Upper lobe of left lung (tissue), 6 donors: ENCODE measurements at regions not wholly inside any gene's neighbourhood (a gene's known extent, or its start where the extent isn't known, plus 50 kb on each side); places are given as distances from the start of the nearest gene placed in this dataset.
A peak's percentile ranks its signal among the peaks of the same experiment; 100 is the strongest.

Source experiments
- ATAC-seq, 2 donors: fragments of 200-7000 bp; cut with Tn5 transposase; one replicate each; pipeline ENCODE4 v1.9.1; 2022; ENCODE audit warnings: mild to moderate bottlenecking in 2 of 2, moderate library complexity in 2 of 2; ENCODE audit not compliant: low FRiP score in 2 of 2
- DNase-seq, 2 donors: peaks; one replicate each; pipeline ENCODE4 v3.0.0-alpha.2; 2019 to 2020
- H3K27ac ChIP-seq, 4 donors: fragments of 200-600 bp; sonication (generic); one replicate each; pipeline ENCODE4 v1.5.1; 2016 to 2019
- H3K27me3 ChIP-seq, 4 donors: fragments of 200-600 bp; sonication (generic); one replicate each; pipeline ENCODE4 v1.5.1; 2017 to 2019
- H3K36me3 ChIP-seq, 4 donors: fragments of 200-600 bp; sonication (generic); one replicate each; pipeline ENCODE4 v1.5.1; 2016 to 2019
- H3K4me1 ChIP-seq, 4 donors: fragments of 200-600 bp; sonication (generic); one replicate each; pipeline ENCODE4 v1.5.1; 2018 to 2019
- H3K4me3 ChIP-seq, 4 donors: fragments of 200-600 bp; sonication (generic); one replicate each; pipeline ENCODE4 v1.5.1; 2017 to 2019; ENCODE audit warnings: mild to moderate bottlenecking in 2 of 4, moderate library complexity in 1 of 4
- H3K9me3 ChIP-seq, 4 donors: fragments of 200-600 bp; sonication (generic); one replicate each; pipeline ENCODE4 v1.5.1; 2018 to 2019
- CTCF ChIP-seq, 6 experiments: fragments of 450-650 bp in 4 of 6; fragments of 200-600 bp in 2 of 6; sonication (generic) in 2 of 6; IDR thresholded peaks; one replicate each; pipeline ENCODE4 v1.5.1; 2016 to 2019; ENCODE audit warnings: antibody characterized with exemption in 6 of 6
- EP300 ChIP-seq, 4 donors: sonication (generic); formaldehyde crosslinking; IDR thresholded peaks; one replicate each; pipeline ENCODE4 v1.5.1; 2017; ENCODE audit warnings: antibody characterized with exemption in 4 of 4, control low read depth in 2 of 4
- POLR2A ChIP-seq, 4 donors: fragments of 450-650 bp; IDR thresholded peaks; one replicate each; pipeline ENCODE4 v1.5.1; 2016 to 2017; ENCODE audit warnings: antibody characterized with exemption in 4 of 4, mild to moderate bottlenecking in 2 of 4
- POLR2AphosphoS5 ChIP-seq, 2 donors: sonication (generic); formaldehyde crosslinking; IDR thresholded peaks; one replicate each; pipeline ENCODE4 v1.5.1; 2017; ENCODE audit warnings: antibody characterized with exemption in 2 of 2
- WGBS, 2 donors: methylation state at CpG; one replicate each; pipeline ENCODE4 v1.1.5; 2017 to 2018; 5-methylcytosine and 5-hydroxymethylcytosine counted together
- donor health status: DM: no; HTN: no; CAD: no; lungs with moderate emphysema.
- donor health status: DM: no; HTN: yes; CAD: no; lungs with severe emphysema.

- H3K27ac ChIP-seq, result no peak overlapping the region
- H3K4me1 ChIP-seq, result peaks cover 0 to 6% (median 0%) of the 10 kb centered on the region in 4 donors
- TF ChIP-seq POLR2A (IDR thresholded peaks at IDR 0.05) (no peak), CTCF (IDR thresholded peaks at IDR 0.05) (peak in 3 of 6 experiments; percentile 41 to 46 (median 46))
- H3K9me3 ChIP-seq, result no peaks in the 10 kb centered on the region
- 69 to 70% methylated on average over 3 of the region's 3 CpGs for WGBS, 2 donors
- DNase-seq (no peak), ATAC-seq (no peak)
- no peak overlapping the region for H3K4me3 ChIP-seq
- H3K36me3 ChIP-seq, result no peaks in the 10 kb centered on the region
- no peaks in the 10 kb centered on the region for H3K27me3 ChIP-seq
Observed at GRCh38 chr5:164475339-164475977, 970.0 kb downstream of the MAT2B start.

GRCh38 chr5:164481270-164481669 is 975.9 kb downstream of the MAT2B start:
- no peak for ATAC-seq
- 78 to 84% methylated on average over 3 of the region's 3 CpGs for WGBS, 2 donors
- TF ChIP-seq POLR2A (IDR thresholded peaks at IDR 0.05), result no peak
- TF ChIP-seq POLR2AphosphoS5 (IDR thresholded peaks at IDR 0.05), result no peak
- no peak for TF ChIP-seq CTCF (IDR thresholded peaks at IDR 0.05)
- TF ChIP-seq EP300 (IDR thresholded peaks at IDR 0.05), result no peak

GRCh38 chr5:164482351-164482750 is 976.9 kb downstream of the MAT2B start:
- no peak for DNase-seq
- Histone ChIP-seq H3K27me3 (no peaks in the 10 kb centered on the region), H3K27ac (no peak overlapping the region), H3K9me3 (no peaks in the 10 kb centered on the region), H3K4me1 (no peaks in the 10 kb centered on the region), H3K4me3 (no peak overlapping the region), H3K36me3 (no peaks in the 10 kb centered on the region)
- no peak for ATAC-seq
- TF ChIP-seq CTCF (IDR thresholded peaks at IDR 0.05) (no peak), POLR2AphosphoS5 (IDR thresholded peaks at IDR 0.05) (no peak), EP300 (IDR thresholded peaks at IDR 0.05) (no peak), POLR2A (IDR thresholded peaks at IDR 0.05) (no peak)
- WGBS, 2 donors, result 39 to 42% methylated on average over 2 of the region's 2 CpGs

More at GRCh38 chr5:164481270-164481669, 975.9 kb downstream of the MAT2B start:
- no peak overlapping the region for H3K27ac ChIP-seq
- no peaks in the 10 kb centered on the region for H3K36me3 ChIP-seq
- H3K27me3 ChIP-seq, result no peaks in the 10 kb centered on the region
- no peaks in the 10 kb centered on the region for H3K4me1 ChIP-seq
- H3K4me3 ChIP-seq, result no peak overlapping the region
- no peak for DNase-seq
- no peaks in the 10 kb centered on the region for H3K9me3 ChIP-seq

- 84 to 89% methylated on average over 1 of the region's 1 CpG for WGBS, 2 donors
Observed at GRCh38 chr5:164484948-164485347, 979.5 kb downstream of the MAT2B start.

More at GRCh38 chr5:164484948-164485347, 979.5 kb downstream of the MAT2B start:
- H3K9me3 ChIP-seq, result no peaks in the 10 kb centered on the region
- no peaks in the 10 kb centered on the region for H3K36me3 ChIP-seq
- H3K4me1 ChIP-seq, result no peaks in the 10 kb centered on the region
- no peak overlapping the region for H3K27ac ChIP-seq
- no peak overlapping the region for H3K4me3 ChIP-seq
- DNase-seq (no peak), ATAC-seq (no peak)
- no peaks in the 10 kb centered on the region for H3K27me3 ChIP-seq
- TF ChIP-seq CTCF (IDR thresholded peaks at IDR 0.05), result no peak
- no peak for TF ChIP-seq EP300 (IDR thresholded peaks at IDR 0.05)
- no peak for TF ChIP-seq POLR2A (IDR thresholded peaks at IDR 0.05)
- TF ChIP-seq POLR2AphosphoS5 (IDR thresholded peaks at IDR 0.05), result no peak
